HL-60 (cell line): ENCODE measurements at regions not wholly inside any gene's neighbourhood (a gene's known extent, or its start where the extent isn't known, plus 50 kb on each side); places are given as distances from the start of the nearest gene placed in this dataset.

ENCODE experiments used
- DNase-seq, 2 experiments: peaks; one replicate each; pipeline ENCODE4 v3.0.0-alpha.2; 2010 to 2020; ENCODE audit warnings: low read depth in 1 of 2, low spot score in 1 of 2
- H3K27ac ChIP-seq: fragments of 250-450 bp; sonication (Bioruptor Pico); replicated peaks from 2 replicates; pipeline ENCODE4 v1.5.1; 2020; ENCODE audit warnings: mild to moderate bottlenecking, moderate library complexity
- H3K27me3 ChIP-seq: fragments of 250-450 bp; sonication (Bioruptor Pico); 2 replicates; pipeline ENCODE4 v1.5.1; 2021; ENCODE audit warnings: mild to moderate bottlenecking, moderate library complexity; ENCODE audit not compliant: insufficient read depth, poor library complexity, severe bottlenecking
- H3K4me3 ChIP-seq: replicated peaks from 2 replicates; pipeline ENCODE4 v1.5.1; 2011; ENCODE audit warnings: mild to moderate bottlenecking, control low read depth, low read length; ENCODE audit not compliant: insufficient read depth
- CTCF ChIP-seq: IDR thresholded peaks from one replicate; pipeline ENCODE4 v1.5.1; 2011; ENCODE audit warnings: low read length, control low read depth, inconsistent platforms; ENCODE audit not compliant: insufficient read depth
- GABPA ChIP-seq: IDR thresholded peaks from 2 replicates; pipeline ENCODE4 v1.6.1; 2012; ENCODE audit warnings: low read depth
- POLR2AphosphoS5 ChIP-seq: IDR thresholded peaks from 2 replicates; pipeline ENCODE4 v1.6.1; 2012; ENCODE audit warnings: low read depth
- REST ChIP-seq: IDR thresholded peaks from 2 replicates; pipeline ENCODE4 v1.6.1; 2012; ENCODE audit warnings: low read depth; ENCODE audit not compliant: insufficient replicate concordance
- SPI1 ChIP-seq: IDR thresholded peaks from 2 replicates; pipeline ENCODE4 v1.6.1; 2012; ENCODE audit warnings: low read depth, mild to moderate bottlenecking, borderline replicate concordance

GRCh38 chr21:19547951-19548840 lies 1144.6 kb upstream of the TMPRSS15 start:
- Histone ChIP-seq H3K27ac (no peak overlapping the region), H3K27me3 (no peaks in the 10 kb centered on the region), H3K4me3 (no peak overlapping the region)
- no peak for TF ChIP-seq CTCF
- no peak for TF ChIP-seq SPI1
- no peak for TF ChIP-seq POLR2AphosphoS5
- no peak for TF ChIP-seq GABPA
- TF ChIP-seq REST, result no peak
- DNase-seq, result no peak

- DNase-seq, result no peak
- no peak overlapping the region for H3K4me3 ChIP-seq
- no peaks in the 10 kb centered on the region for H3K27me3 ChIP-seq
- TF ChIP-seq SPI1, result no peak
- no peak for TF ChIP-seq REST
- TF ChIP-seq CTCF, result no peak
- TF ChIP-seq GABPA, result no peak
- TF ChIP-seq POLR2AphosphoS5, result no peak
- no peak overlapping the region for H3K27ac ChIP-seq
Measured at GRCh38 chr21:19553919-19554615, 1150.5 kb upstream of the TMPRSS15 start.

- DNase-seq, result no peak
- Histone ChIP-seq H3K4me3 (no peak overlapping the region), H3K27ac (no peak overlapping the region), H3K27me3 (no peaks in the 10 kb centered on the region)
- TF ChIP-seq REST, result no peak
- TF ChIP-seq POLR2AphosphoS5, result no peak
- no peak for TF ChIP-seq SPI1
- no peak for TF ChIP-seq CTCF
- TF ChIP-seq GABPA, result no peak
Measured at GRCh38 chr21:19557046-19557445, 1153.5 kb upstream of the TMPRSS15 start.
